CD8-positive, alpha-beta memory T cell (primary cell): ENCODE measurements at regions not wholly inside any gene's neighbourhood (a gene's known extent, or its start where the extent isn't known, plus 50 kb on each side); places are given as distances from the start of the nearest gene placed in this dataset.
A peak's percentile ranks its signal among the peaks of the same experiment; 100 is the strongest.

ENCODE experiments used
- CTCF ChIA-PET: fragments of 350-600 bp; sonication (Branson Sonifier 250); formaldehyde crosslinking; loops from one replicate; lab custom pipeline; 2021; ENCODE audit warnings: antibody characterized with exemption; lab: Charles Lee
- POLR2A ChIA-PET: fragments of 350-600 bp; sonication (Branson Sonifier 250); formaldehyde crosslinking; loops from one replicate; lab custom pipeline; 2021; ENCODE audit warnings: antibody characterized with exemption; lab: Charles Lee
- DNase-seq, 5 donors: peaks; one replicate each; pipeline versions ENCODE4 v3.0.0 to v3.0.0-alpha.2; 2020 to 2022; ENCODE audit warnings: mixed read lengths in 1 of 5
- H3K27ac ChIP-seq: one replicate; pipeline ENCODE4 v1.7.0; 2013; ENCODE audit warnings: low read depth, mild to moderate bottlenecking, low read length, moderate library complexity
- H3K27me3 ChIP-seq: 2 replicates; pipeline ENCODE4 v1.7.0; 2013; ENCODE audit warnings: low read length, mild to moderate bottlenecking; ENCODE audit not compliant: insufficient read depth, poor library complexity, severe bottlenecking
- H3K36me3 ChIP-seq: 2 replicates; pipeline ENCODE4 v1.7.0; 2013; ENCODE audit warnings: mild to moderate bottlenecking, low read length, moderate library complexity; ENCODE audit not compliant: insufficient read depth
- H3K4me1 ChIP-seq: 2 replicates; pipeline ENCODE4 v1.7.0; 2013; ENCODE audit warnings: mild to moderate bottlenecking, low read length, moderate library complexity; ENCODE audit not compliant: insufficient read depth
- H3K4me3 ChIP-seq: 2 replicates; pipeline ENCODE4 v1.7.0; 2013; ENCODE audit warnings: mild to moderate bottlenecking, low read length
- H3K9me3 ChIP-seq: 2 replicates; pipeline ENCODE4 v1.7.0; 2013; ENCODE audit warnings: mild to moderate bottlenecking, low read length
- H3K27ac Mint-ChIP-seq, 8 donors: one replicate each; pipeline ENCODE4 v1.8.0; 2020 to 2021; ENCODE audit warnings: mixed read lengths in 8 of 8, mild to moderate bottlenecking in 6 of 8, inconsistent platforms in 3 of 8, moderate library complexity in 3 of 8
- H3K27me3 Mint-ChIP-seq, 2 donors: one replicate each; pipeline ENCODE4 v1.8.0; 2020 to 2021; ENCODE audit warnings: mixed read lengths in 2 of 2, mild to moderate bottlenecking in 1 of 2, moderate library complexity in 1 of 2
- H3K36me3 Mint-ChIP-seq, 3 donors: one replicate each; pipeline ENCODE4 v1.8.0; 2020 to 2021; ENCODE audit warnings: mixed read lengths in 3 of 3, inconsistent platforms in 1 of 3, mild to moderate bottlenecking in 1 of 3
- H3K4me1 Mint-ChIP-seq, 3 donors: one replicate each; pipeline ENCODE4 v1.8.0; 2020 to 2021; ENCODE audit warnings: mixed read lengths in 3 of 3, inconsistent platforms in 1 of 3, mild to moderate bottlenecking in 1 of 3
- H3K4me3 Mint-ChIP-seq, 7 donors: one replicate each; pipeline ENCODE4 v1.8.0; 2020 to 2021; ENCODE audit warnings: mixed read lengths in 7 of 7, mild to moderate bottlenecking in 6 of 7, moderate library complexity in 4 of 7, inconsistent platforms in 2 of 7
- H3K9me3 Mint-ChIP-seq, 5 donors: one replicate each; pipeline ENCODE4 v1.8.0; 2020 to 2022; ENCODE audit warnings: mixed read lengths in 5 of 5, mild to moderate bottlenecking in 3 of 5, moderate library complexity in 2 of 5, inconsistent platforms in 1 of 5

GRCh38 chr11:82105331-82105998 is 628.2 kb downstream of the FAM181B start:
- Histone ChIP-seq H3K9me3 (no peaks in the 10 kb centered on the region), H3K4me3 (no peak overlapping the region), H3K27ac (no peak overlapping the region), H3K27me3 (no peaks in the 10 kb centered on the region), H3K36me3 (no peaks in the 10 kb centered on the region), H3K4me1 (no peaks in the 10 kb centered on the region)
- Mint-ChIP-seq H3K4me1 (peaks cover 0 to 8% (median 0%) of the 10 kb centered on the region in 3 donors), H3K27ac (no peak overlapping the region), H3K4me3 (peak overlapping the region in 2 of 7 donors; percentile 52 to 64), H3K9me3 (peaks cover 0 to 2% (median 0%) of the 10 kb centered on the region in 5 donors), H3K27me3 (peaks cover 0 to 3% of the 10 kb centered on the region in 2 donors), H3K36me3 (no peaks in the 10 kb centered on the region)
- ChIA-PET POLR2A (no interaction called here), CTCF (no interaction called here)
- DNase-seq: no peak

- Histone ChIP-seq H3K27ac (no peak overlapping the region), H3K27me3 (no peaks in the 10 kb centered on the region), H3K4me3 (no peak overlapping the region), H3K4me1 (no peaks in the 10 kb centered on the region), H3K9me3 (no peaks in the 10 kb centered on the region), H3K36me3 (no peaks in the 10 kb centered on the region)
- Mint-ChIP-seq H3K27ac (no peak overlapping the region), H3K4me3 (no peak overlapping the region), H3K27me3 (peaks cover 0 to 3% of the 10 kb centered on the region in 2 donors), H3K9me3 (peaks cover 0 to 2% (median 0%) of the 10 kb centered on the region in 5 donors), H3K36me3 (no peaks in the 10 kb centered on the region), H3K4me1 (no peaks in the 10 kb centered on the region)
- no peak for DNase-seq
- CTCF ChIA-PET: no interaction called here
- POLR2A ChIA-PET: no interaction called here
Observed at GRCh38 chr11:82092904-82093303, 640.8 kb downstream of the FAM181B start.

GRCh38 chr11:82089426-82089825 is 644.2 kb downstream of the FAM181B start:
- H3K27me3 Mint-ChIP-seq: peaks cover 0 to 15% of the 10 kb centered on the region in 2 donors
- H3K4me1 ChIP-seq: no peaks in the 10 kb centered on the region
- H3K27ac Mint-ChIP-seq: no peak overlapping the region
- DNase-seq: no peak
- H3K36me3 Mint-ChIP-seq: no peaks in the 10 kb centered on the region
- no peaks in the 10 kb centered on the region for H3K9me3 ChIP-seq
- peaks cover 0 to 2% (median 0%) of the 10 kb centered on the region in 5 donors for H3K9me3 Mint-ChIP-seq
- ChIA-PET CTCF (no interaction called here), POLR2A (no interaction called here)
- H3K4me1 Mint-ChIP-seq: no peaks in the 10 kb centered on the region
- no peak overlapping the region for H3K27ac ChIP-seq
- no peaks in the 10 kb centered on the region for H3K27me3 ChIP-seq
- H3K36me3 ChIP-seq: no peaks in the 10 kb centered on the region
- H3K4me3 ChIP-seq: no peak overlapping the region
- no peak overlapping the region for H3K4me3 Mint-ChIP-seq

GRCh38 chr11:82085493-82085892 is 648.2 kb downstream of the FAM181B start:
- Histone ChIP-seq H3K9me3 (no peaks in the 10 kb centered on the region), H3K36me3 (no peaks in the 10 kb centered on the region), H3K4me3 (no peak overlapping the region), H3K27me3 (no peaks in the 10 kb centered on the region), H3K27ac (no peak overlapping the region), H3K4me1 (no peaks in the 10 kb centered on the region)
- Mint-ChIP-seq H3K9me3 (no peaks in the 10 kb centered on the region), H3K4me3 (no peak overlapping the region), H3K36me3 (no peaks in the 10 kb centered on the region), H3K4me1 (no peaks in the 10 kb centered on the region), H3K27ac (no peak overlapping the region), H3K27me3 (peaks cover 0 to 26% of the 10 kb centered on the region in 2 donors)
- CTCF ChIA-PET: no interaction called here
- POLR2A ChIA-PET: no interaction called here
- no peak for DNase-seq

DNA sequence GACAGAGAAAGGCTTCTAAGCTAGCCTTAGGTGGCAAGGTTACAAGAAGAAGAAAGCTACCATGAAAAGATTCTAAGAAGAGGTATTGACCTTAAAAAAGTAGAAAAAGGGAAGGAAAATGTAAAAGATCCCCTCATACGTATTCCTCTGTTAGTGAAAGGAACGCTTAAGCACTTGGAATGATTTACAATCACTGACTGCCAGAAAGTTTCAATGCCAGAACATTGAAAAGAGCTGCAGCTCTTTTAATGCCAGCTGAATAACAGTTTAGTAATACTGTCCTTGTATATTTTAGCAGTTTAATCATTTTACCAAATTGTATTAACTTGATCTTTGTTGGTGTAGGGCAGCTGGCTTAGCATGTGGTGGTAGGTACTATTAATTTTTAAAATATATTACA is 650.7 kb downstream of the FAM181B start:
- Mint-ChIP-seq H3K4me3 (no peak overlapping the region), H3K27ac (no peak overlapping the region), H3K36me3 (no peaks in the 10 kb centered on the region), H3K4me1 (no peaks in the 10 kb centered on the region), H3K9me3 (no peaks in the 10 kb centered on the region), H3K27me3 (peaks cover 0 to 23% of the 10 kb centered on the region in 2 donors)
- POLR2A ChIA-PET: no interaction called here
- DNase-seq: no peak
- Histone ChIP-seq H3K27ac (no peak overlapping the region), H3K4me1 (no peaks in the 10 kb centered on the region), H3K9me3 (no peaks in the 10 kb centered on the region), H3K27me3 (no peaks in the 10 kb centered on the region), H3K4me3 (no peak overlapping the region), H3K36me3 (no peaks in the 10 kb centered on the region)
- CTCF ChIA-PET: no interaction called here

DNA sequence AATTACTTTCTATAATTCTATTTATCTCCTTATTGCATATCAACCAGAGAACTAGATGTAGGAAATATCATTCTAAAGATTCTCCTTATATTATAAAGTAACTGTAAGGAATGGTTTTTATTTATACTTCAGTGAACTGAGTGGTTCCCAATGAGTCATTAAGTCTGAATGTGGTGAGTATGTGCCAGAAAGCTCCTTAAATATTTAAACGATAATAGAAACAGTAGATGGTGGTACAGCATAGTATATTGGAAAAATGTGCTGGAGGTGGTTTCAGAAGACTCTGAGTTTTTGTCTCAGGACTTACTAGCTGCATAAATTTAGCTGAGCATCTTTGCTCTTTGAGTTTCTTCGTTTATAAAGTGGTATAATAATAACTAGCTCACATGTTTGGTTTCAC is 653.5 kb downstream of the FAM181B start:
- POLR2A ChIA-PET: interaction anchor here (0.5 kb wide), 1 partner anchor 235 kb away, joined by 3 read pairs; no protein-coding TSS in a partner anchor
- Histone ChIP-seq H3K36me3 (no peaks in the 10 kb centered on the region), H3K4me3 (no peak overlapping the region), H3K9me3 (no peaks in the 10 kb centered on the region), H3K27ac (no peak overlapping the region), H3K4me1 (no peaks in the 10 kb centered on the region), H3K27me3 (no peaks in the 10 kb centered on the region)
- Mint-ChIP-seq H3K36me3 (no peaks in the 10 kb centered on the region), H3K4me1 (no peaks in the 10 kb centered on the region), H3K4me3 (no peak overlapping the region), H3K27ac (no peak overlapping the region), H3K9me3 (peaks cover 0 to 3% (median 0%) of the 10 kb centered on the region in 5 donors), H3K27me3 (peaks cover 0 to 14% of the 10 kb centered on the region in 2 donors)
- DNase-seq: no peak
- CTCF ChIA-PET: no interaction called here

DNA sequence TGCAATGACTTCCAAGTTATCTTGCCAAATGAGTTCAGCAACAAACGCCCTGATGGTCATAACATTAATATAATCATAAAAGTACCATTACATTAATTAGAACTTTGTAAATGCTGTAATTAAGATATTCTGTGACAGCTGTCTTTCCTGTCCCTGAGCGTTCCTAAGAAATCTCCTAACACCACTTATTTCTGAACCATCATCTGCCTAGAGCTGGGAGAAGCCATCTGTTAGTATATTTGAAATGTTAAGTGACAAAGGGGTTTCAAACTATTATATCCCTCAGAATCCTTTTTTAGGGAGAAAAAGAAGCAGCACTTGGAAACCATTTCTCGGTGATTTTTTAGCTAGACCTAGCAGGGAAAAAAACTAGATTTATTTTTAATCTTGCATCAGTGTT is 657.5 kb downstream of the FAM181B start:
- no peaks in the 10 kb centered on the region for H3K9me3 ChIP-seq
- H3K27me3 ChIP-seq: no peaks in the 10 kb centered on the region
- no peaks in the 10 kb centered on the region for H3K36me3 Mint-ChIP-seq
- no peak for DNase-seq
- no peak overlapping the region for H3K27ac ChIP-seq
- no peaks in the 10 kb centered on the region for H3K36me3 ChIP-seq
- H3K4me3 ChIP-seq: no peak overlapping the region
- H3K9me3 Mint-ChIP-seq: peaks cover 0 to 3% (median 0%) of the 10 kb centered on the region in 5 donors
- POLR2A ChIA-PET: no interaction called here
- no peak overlapping the region for H3K27ac Mint-ChIP-seq
- no peaks in the 10 kb centered on the region for H3K27me3 Mint-ChIP-seq
- peaks cover 0 to 3% (median 0%) of the 10 kb centered on the region in 3 donors for H3K4me1 Mint-ChIP-seq
- no peak overlapping the region for H3K4me3 Mint-ChIP-seq
- CTCF ChIA-PET: no interaction called here
- H3K4me1 ChIP-seq: no peaks in the 10 kb centered on the region

- Histone ChIP-seq H3K4me1 (no peaks in the 10 kb centered on the region), H3K27ac (no peak overlapping the region), H3K36me3 (no peaks in the 10 kb centered on the region), H3K27me3 (no peaks in the 10 kb centered on the region), H3K4me3 (no peak overlapping the region), H3K9me3 (no peaks in the 10 kb centered on the region)
- ChIA-PET POLR2A (no interaction called here), CTCF (interaction anchor here (1.0 kb wide), 1 partner anchor 9 kb away, joined by 4 read pairs; no protein-coding TSS in a partner anchor)
- Mint-ChIP-seq H3K4me3 (no peak overlapping the region), H3K36me3 (no peaks in the 10 kb centered on the region), H3K9me3 (no peaks in the 10 kb centered on the region), H3K4me1 (no peaks in the 10 kb centered on the region), H3K27me3 (peaks cover 0 to 1% of the 10 kb centered on the region in 2 donors), H3K27ac (no peak overlapping the region)
- DNase-seq: no peak
Observed at GRCh38 chr11:82059505-82059904, 674.2 kb downstream of the FAM181B start.
